ENCODE measurements at regions not wholly inside any gene's neighbourhood (a gene's known extent, or its start where the extent isn't known, plus 50 kb on each side); places are given as distances from the start of the nearest gene placed in this dataset.
"Not testable (repeated sequence)": the region's sequence is repeated elsewhere in the genome, so short reads cannot be mapped to it uniquely, and the experiment has no call there.

DNA sequence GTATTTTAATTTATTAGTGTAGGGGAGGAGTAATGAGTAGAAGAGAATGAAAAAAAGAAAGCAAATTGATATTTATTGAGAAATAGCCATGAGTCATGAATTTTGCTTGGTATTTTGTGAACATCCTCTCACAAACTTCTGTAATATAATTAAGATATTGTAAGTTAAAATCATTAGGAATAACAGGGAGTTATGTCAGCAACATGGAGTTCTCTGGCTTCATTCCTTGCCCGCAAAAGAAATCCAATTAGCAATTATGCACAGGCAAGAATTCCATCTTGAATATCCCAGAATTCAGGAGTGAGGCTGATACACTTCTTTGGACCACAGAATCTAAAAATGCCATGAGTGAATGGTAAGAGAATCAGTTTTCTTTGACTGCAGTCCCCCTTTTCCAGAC lies 94.3 kb upstream of the PTHLH start:
- H3K4me3 Mint-ChIP-seq, result no peak overlapping the region
- H3K4me1 Mint-ChIP-seq (ENCODE audit: low read depth), result peaks cover 17% of the 10 kb centered on the region
- no peak for DNase-seq (ENCODE audit: low spot score)
- H3K9me3 Mint-ChIP-seq, result no peaks in the 10 kb centered on the region
- intact Hi-C loops (cut with micrococcal nuclease), result loop anchor here (1.0 to 5.0 kb wide), 2 partner anchors 105 to 245 kb away; no protein-coding TSS in a partner anchor
- peaks cover 6% of the 10 kb centered on the region for H3K27me3 Mint-ChIP-seq (ENCODE audit: insufficient read depth)
- H3K27ac Mint-ChIP-seq, result no peak overlapping the region
- H3K36me3 Mint-ChIP-seq (ENCODE audit: low read depth), result no peaks in the 10 kb centered on the region

DNA sequence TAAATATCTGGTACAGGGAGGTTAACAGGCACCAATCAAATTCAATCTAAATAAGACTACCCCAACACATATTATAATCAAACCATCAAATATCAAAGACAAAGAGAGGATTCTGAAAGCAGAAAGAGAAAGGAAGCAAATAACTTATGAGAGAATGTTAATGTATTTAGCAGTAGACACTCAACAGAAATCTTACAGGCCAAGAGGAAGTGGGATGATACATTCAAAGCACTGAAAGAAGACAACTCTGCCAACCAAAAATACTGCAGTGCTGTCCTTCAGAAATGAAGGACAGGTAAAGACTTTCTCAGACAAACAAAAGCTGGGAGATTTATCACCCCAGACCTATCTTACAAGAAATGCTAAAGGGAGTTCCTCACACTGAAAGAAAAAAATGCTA lies 95.9 kb upstream of the PTHLH start:
- Mint-ChIP-seq H3K4me3 (no peak overlapping the region), H3K36me3 (ENCODE audit: low read depth) (no peaks in the 10 kb centered on the region), H3K27me3 (ENCODE audit: insufficient read depth) (peaks cover 6% of the 10 kb centered on the region), H3K9me3 (peaks cover 5% of the 10 kb centered on the region), H3K27ac (no peak overlapping the region), H3K4me1 (ENCODE audit: low read depth) (peaks cover 17% of the 10 kb centered on the region)
- DNase-seq (ENCODE audit: low spot score), result no peak
- intact Hi-C loops (cut with micrococcal nuclease), result loop anchor here (5.0 kb wide), 1 partner anchor 104 kb away; no protein-coding TSS in a partner anchor

DNA sequence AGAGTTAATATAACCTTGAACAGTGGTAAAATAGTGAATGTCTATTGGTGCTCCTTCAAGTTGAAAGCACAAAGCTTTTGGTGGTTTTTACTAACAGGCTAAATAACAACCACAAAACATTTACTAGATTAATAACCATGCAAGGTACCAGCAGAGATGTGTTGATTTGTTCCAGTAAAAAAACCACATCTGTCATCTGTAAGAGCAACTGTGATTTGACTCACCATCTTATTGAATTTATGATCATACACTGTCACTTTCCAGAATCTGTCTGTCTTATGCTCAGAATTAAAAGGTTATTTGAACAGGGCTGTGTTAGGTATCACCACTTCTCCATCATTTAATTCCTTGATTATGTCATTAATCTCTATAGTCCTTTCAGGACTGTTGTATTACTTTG lies 107.0 kb upstream of the PTHLH start:
- no peak overlapping the region for H3K4me3 Mint-ChIP-seq
- peaks cover 3% of the 10 kb centered on the region for H3K27me3 Mint-ChIP-seq (ENCODE audit: insufficient read depth)
- H3K36me3 Mint-ChIP-seq (ENCODE audit: low read depth), result no peaks in the 10 kb centered on the region
- no peak for DNase-seq (ENCODE audit: low spot score)
- no peaks in the 10 kb centered on the region for H3K4me1 Mint-ChIP-seq (ENCODE audit: low read depth)
- H3K27ac Mint-ChIP-seq, result no peak overlapping the region
- H3K9me3 Mint-ChIP-seq, result no peaks in the 10 kb centered on the region
- intact Hi-C loops (cut with micrococcal nuclease), result no loop called here

DNA sequence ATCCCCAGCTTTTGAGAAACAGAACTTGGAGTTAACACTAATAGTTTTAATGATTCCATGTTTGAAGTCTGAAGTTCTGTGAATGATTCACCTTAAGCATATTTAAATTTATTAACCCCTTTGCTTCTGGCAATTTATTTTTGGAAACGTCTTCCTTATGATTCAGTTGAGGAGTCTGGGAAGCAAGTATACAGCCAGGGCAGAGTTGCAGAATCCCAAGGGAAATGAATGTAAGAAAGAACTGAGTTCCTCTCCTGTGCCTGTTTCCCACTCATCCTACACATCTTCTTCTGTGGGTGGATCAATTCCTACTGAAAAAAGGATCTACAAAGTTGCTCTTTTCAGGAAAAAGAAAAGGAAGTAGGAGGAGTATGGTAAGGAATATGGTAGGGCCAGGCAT lies 108.2 kb upstream of the CCDC91 start:
- H3K27me3 Mint-ChIP-seq (ENCODE audit: insufficient read depth), result peaks cover 3% of the 10 kb centered on the region
- no peaks in the 10 kb centered on the region for H3K9me3 Mint-ChIP-seq
- H3K4me1 Mint-ChIP-seq (ENCODE audit: low read depth), result no peaks in the 10 kb centered on the region
- intact Hi-C loops (cut with micrococcal nuclease), result no loop called here
- H3K27ac Mint-ChIP-seq, result no peak overlapping the region
- DNase-seq (ENCODE audit: low spot score), result no peak
- no peaks in the 10 kb centered on the region for H3K36me3 Mint-ChIP-seq (ENCODE audit: low read depth)
- no peak overlapping the region for H3K4me3 Mint-ChIP-seq

DNA sequence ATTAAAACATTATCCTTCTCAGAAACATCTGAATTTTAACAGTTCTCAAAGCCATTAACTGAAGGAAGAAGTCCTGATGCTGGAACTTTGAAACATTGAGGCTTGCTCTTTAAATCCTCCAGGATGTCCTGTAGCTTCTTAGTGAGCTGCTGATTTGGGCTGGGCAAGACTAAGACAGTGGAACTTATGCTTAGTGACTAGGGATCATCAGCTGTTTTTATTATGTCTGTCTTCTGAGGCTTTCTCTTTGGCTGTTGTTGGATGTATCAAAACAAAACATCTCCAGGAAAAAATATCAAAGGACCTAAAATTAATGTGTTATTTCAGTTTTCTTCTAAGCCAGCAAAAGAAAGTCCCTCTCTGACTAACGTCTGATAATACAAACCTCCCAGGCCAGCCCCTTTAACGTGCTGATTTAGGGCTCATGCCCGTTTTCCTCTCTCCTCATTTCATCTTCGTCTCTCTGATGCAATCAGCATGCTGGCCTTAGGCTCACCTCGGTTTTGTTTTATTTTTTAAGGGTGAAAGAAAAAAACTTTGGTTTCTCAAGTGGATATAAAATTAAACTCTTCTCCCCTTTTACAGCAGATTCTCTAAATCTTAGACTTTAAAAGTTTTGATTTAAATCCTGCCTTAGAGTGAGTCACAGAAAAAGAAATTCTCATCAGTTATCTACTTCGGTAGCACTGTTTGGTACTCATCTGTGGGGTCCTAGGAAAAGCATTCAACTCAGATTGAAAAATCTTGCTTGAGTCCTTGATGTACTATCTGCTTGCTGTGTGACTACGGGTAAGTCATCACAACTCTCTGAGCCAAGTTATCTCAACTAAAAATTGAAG lies 106.2 kb upstream of the CCDC91 start:
- DNase-seq (ENCODE audit: low spot score), result no peak
- Mint-ChIP-seq H3K27me3 (ENCODE audit: insufficient read depth) (peaks cover 7% of the 10 kb centered on the region), H3K4me3 (no peak overlapping the region), H3K4me1 (ENCODE audit: low read depth) (no peaks in the 10 kb centered on the region), H3K27ac (no peak overlapping the region), H3K36me3 (ENCODE audit: low read depth) (no peaks in the 10 kb centered on the region), H3K9me3 (no peaks in the 10 kb centered on the region)
- intact Hi-C loops (cut with micrococcal nuclease), result no loop called here

DNA sequence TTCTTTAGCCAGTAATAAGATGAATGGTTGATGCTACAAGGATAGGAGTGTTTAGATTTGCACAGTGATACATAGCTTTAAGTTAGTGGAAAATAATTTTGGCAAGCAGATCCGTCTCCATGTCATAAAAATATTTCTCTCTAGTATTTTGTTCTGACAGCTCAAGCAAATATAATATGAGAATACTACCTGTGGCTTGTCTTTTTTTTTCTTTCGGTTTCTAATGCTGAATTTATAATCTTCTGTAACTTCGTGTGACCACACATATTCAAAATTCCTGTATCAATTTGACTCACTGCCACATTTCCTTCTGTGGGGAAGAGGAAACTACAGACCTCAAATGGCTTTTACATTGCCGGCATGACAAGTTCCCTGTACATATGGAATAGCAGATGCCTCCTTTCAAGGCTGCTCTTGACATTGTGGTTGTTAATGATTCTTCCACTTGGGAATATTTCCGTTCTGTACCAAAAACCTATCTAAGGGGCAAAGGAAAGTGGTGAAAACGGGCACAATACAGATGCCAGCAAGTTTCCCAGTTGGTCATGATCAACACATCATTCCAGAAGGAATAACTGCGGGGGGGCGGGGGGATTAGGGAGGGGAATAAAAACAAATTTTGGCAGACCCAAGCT lies 103.6 kb upstream of the CCDC91 start:
- Mint-ChIP-seq H3K27me3 (ENCODE audit: insufficient read depth) (peaks cover 14% of the 10 kb centered on the region), H3K36me3 (ENCODE audit: low read depth) (no peaks in the 10 kb centered on the region), H3K4me1 (ENCODE audit: low read depth) (no peaks in the 10 kb centered on the region), H3K4me3 (no peak overlapping the region), H3K9me3 (no peaks in the 10 kb centered on the region), H3K27ac (no peak overlapping the region)
- DNase-seq (ENCODE audit: low spot score), result no peak
- intact Hi-C loops (cut with micrococcal nuclease), result no loop called here

DNA sequence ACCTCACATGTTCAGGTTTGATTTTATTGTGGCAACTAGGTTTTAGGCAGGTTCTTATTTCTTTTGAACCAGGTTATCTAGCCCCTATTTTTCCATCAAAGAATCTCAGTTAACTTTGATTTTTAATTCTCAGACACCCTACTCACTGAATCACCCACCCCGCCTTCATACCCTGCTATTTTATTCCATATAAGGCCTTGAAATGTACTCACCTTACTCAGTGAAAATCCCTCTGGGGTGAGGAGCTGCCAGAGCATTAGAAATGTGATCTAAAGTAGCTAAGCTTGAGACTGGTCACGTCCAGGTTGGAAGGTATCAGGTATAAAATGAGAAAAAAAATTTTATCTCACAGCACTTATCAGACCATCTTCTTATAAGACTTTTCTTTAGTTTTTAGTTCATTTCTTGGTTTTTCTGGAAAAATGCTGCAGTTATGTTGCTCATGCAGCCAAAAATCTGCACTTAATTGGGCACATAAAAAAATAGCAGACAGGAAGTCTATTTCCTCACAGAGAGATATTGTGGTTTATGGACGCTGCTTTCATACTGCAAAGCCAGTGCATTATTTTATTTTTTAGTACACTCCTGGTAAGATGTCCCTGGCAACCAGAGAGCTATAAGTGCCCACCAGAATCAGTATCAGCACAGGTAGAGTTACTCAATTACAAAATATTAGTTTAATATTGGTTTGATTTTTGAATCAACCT lies 101.5 kb upstream of the CCDC91 start:
- H3K4me3 Mint-ChIP-seq, result no peak overlapping the region
- no peak for DNase-seq (ENCODE audit: low spot score)
- no peaks in the 10 kb centered on the region for H3K4me1 Mint-ChIP-seq (ENCODE audit: low read depth)
- peaks cover 15% of the 10 kb centered on the region for H3K27me3 Mint-ChIP-seq (ENCODE audit: insufficient read depth)
- no peak overlapping the region for H3K27ac Mint-ChIP-seq
- no peaks in the 10 kb centered on the region for H3K36me3 Mint-ChIP-seq (ENCODE audit: low read depth)
- no peaks in the 10 kb centered on the region for H3K9me3 Mint-ChIP-seq
- intact Hi-C loops (cut with micrococcal nuclease), result no loop called here

DNA sequence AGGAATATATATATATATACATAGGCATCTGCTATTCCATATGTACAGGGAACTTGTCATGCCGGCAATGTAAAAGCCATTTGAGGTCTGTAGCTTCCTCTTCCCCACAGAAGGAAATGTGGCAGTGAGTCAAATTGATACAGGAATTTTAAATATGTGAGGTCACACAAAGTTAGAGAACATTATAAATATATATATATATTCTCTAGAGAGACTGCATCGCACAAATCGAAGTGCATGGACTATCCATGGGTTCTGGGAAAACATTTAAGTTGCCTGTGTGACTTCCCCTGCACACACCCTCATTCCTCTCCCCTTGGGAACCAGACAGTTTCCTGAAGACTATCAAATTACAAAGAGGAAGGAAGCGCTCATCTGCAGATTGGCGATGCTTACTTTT lies 100.9 kb upstream of the CCDC91 start:
- intact Hi-C loops (cut with micrococcal nuclease), result no loop called here
- DNase-seq (ENCODE audit: low spot score), result no peak
- Mint-ChIP-seq H3K4me3 (no peak overlapping the region), H3K27me3 (ENCODE audit: insufficient read depth) (peaks cover 15% of the 10 kb centered on the region), H3K36me3 (ENCODE audit: low read depth) (no peaks in the 10 kb centered on the region), H3K27ac (no peak overlapping the region), H3K9me3 (no peaks in the 10 kb centered on the region), H3K4me1 (ENCODE audit: low read depth) (no peaks in the 10 kb centered on the region)

DNA sequence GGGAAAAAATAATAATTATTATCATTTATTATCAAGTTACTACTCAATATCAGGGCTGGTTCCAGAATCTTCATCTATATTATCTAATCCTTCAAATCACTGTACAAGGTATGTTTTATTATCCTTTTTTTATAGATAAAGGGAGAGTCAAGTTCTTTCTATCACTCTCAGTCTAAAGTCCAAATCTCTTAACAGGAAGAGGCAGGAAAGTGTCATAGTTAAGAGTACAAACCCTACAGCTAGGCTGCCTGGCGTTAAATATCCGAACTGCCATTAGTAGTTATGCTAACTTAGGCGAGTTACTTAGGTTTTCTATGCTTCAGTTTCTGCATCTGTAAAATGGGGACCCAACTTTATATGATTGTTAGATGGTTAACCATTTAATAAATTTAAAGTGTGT lies 99.4 kb upstream of the CCDC91 start:
- Mint-ChIP-seq H3K36me3 (ENCODE audit: low read depth) (no peaks in the 10 kb centered on the region), H3K4me3 (no peak overlapping the region)

DNA sequence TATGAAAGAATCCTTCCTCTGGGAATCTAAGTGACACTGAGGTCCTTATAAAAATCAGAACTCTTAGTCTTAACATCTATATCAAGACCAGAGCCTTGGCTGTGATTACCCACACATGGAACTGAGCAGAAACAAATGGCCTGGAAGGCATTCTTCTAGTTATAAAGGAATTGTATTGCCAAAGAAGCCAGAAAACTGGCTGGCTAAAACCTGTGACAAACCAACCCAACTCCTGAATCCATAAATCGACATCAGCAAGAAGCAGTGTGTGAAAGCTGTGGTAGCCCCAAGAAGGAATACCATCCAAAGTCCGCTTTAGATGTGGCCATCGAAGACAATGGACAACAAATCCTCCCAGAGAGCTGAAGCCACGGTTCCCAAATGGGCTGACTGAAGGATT lies 97.9 kb upstream of the CCDC91 start:
- H3K36me3 Mint-ChIP-seq (ENCODE audit: low read depth), result no peaks in the 10 kb centered on the region
- intact Hi-C loops (cut with micrococcal nuclease), result no loop called here
- no peaks in the 10 kb centered on the region for H3K4me1 Mint-ChIP-seq (ENCODE audit: low read depth)
- H3K27ac Mint-ChIP-seq, result no peak overlapping the region
- no peak overlapping the region for H3K4me3 Mint-ChIP-seq
- H3K9me3 Mint-ChIP-seq, result no peaks in the 10 kb centered on the region
- no peak for DNase-seq (ENCODE audit: low spot score)
- peaks cover 15% of the 10 kb centered on the region for H3K27me3 Mint-ChIP-seq (ENCODE audit: insufficient read depth)

More for the DNA sequence above, 99.4 kb upstream of the CCDC91 start:
- H3K9me3 Mint-ChIP-seq, result no peaks in the 10 kb centered on the region
- DNase-seq (ENCODE audit: low spot score), result no peak
- no peaks in the 10 kb centered on the region for H3K4me1 Mint-ChIP-seq (ENCODE audit: low read depth)
- no peak overlapping the region for H3K27ac Mint-ChIP-seq
- intact Hi-C loops (cut with micrococcal nuclease), result no loop called here
- H3K27me3 Mint-ChIP-seq (ENCODE audit: insufficient read depth), result peaks cover 15% of the 10 kb centered on the region

DNA sequence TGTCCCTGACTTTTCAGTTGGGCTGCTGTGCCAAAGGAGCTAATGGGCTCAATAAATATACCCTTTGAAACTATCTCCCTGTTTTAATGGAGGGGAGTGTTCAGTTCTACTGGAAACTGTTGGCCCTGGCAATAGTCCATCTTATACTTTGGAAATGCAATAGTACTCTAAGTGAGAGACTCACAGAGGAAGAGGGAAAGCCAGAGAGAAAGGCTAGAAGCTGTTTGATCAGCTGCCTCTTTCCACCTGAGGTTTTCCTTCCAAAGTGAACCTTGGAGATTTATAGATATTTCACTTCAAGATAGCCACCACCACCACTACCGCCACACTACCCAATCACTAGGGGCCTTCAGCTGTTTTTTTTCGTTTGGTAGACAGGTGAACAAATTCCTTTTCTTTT lies 93.6 kb upstream of the CCDC91 start:
- Mint-ChIP-seq H3K27me3 (ENCODE audit: insufficient read depth) (peaks cover 7% of the 10 kb centered on the region), H3K9me3 (no peaks in the 10 kb centered on the region), H3K4me3 (no peak overlapping the region), H3K4me1 (ENCODE audit: low read depth) (no peaks in the 10 kb centered on the region), H3K27ac (no peak overlapping the region), H3K36me3 (ENCODE audit: low read depth) (no peaks in the 10 kb centered on the region)
- intact Hi-C loops (cut with micrococcal nuclease), result no loop called here
- DNase-seq (ENCODE audit: low spot score), result no peak

DNA sequence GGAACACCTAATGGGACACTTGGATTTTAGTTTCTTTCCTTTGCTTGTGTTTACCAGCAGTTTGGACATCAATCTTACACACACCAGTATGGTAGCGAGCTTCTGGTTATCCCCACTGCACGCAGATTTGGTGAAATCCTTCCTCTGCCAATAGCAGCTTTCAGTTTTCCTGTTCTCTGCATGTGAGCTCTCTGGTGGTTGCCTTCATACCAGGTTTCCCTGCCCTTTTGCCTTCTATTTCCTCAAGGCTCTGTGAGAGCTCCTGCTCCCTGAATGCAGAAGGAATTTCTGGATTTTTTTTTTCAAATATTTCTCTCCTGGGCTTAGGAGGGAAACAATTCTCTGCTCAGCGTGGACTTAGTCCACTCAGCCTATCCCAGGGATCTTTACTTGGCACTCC lies 93.0 kb upstream of the CCDC91 start:
- H3K27me3 Mint-ChIP-seq (ENCODE audit: insufficient read depth), result peaks cover 7% of the 10 kb centered on the region
- H3K9me3 Mint-ChIP-seq, result no peaks in the 10 kb centered on the region
- intact Hi-C loops (cut with micrococcal nuclease), result no loop called here
- no peak overlapping the region for H3K4me3 Mint-ChIP-seq
- H3K27ac Mint-ChIP-seq, result no peak overlapping the region
- no peak for DNase-seq (ENCODE audit: low spot score)
- no peaks in the 10 kb centered on the region for H3K4me1 Mint-ChIP-seq (ENCODE audit: low read depth)
- no peaks in the 10 kb centered on the region for H3K36me3 Mint-ChIP-seq (ENCODE audit: low read depth)

DNA sequence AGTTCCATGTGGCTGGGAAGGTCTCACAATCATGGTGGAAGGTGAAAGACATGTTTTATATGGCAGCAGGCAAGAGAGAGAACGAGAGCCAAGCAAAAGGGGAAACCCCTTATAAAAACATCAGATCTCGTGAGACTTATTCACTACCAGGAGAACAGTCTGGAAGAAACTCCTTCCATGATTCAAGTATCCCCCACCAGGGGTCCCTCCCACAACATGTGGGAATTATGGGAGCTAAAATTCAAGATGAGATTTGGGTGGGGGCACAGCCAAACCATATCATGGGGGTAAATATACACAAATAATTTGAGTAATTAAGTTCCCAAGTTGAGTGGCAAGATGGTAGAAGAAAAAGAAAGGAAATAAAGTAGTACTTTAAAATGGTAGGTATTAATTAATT lies 91.0 kb upstream of the CCDC91 start:
- H3K4me1 Mint-ChIP-seq (ENCODE audit: low read depth); H3K9me3 Mint-ChIP-seq; intact Hi-C loops (cut with micrococcal nuclease); H3K27ac Mint-ChIP-seq; H3K36me3 Mint-ChIP-seq (ENCODE audit: low read depth); DNase-seq (ENCODE audit: low spot score); H3K4me3 Mint-ChIP-seq; H3K27me3 Mint-ChIP-seq (ENCODE audit: insufficient read depth): not testable (repeated sequence)
